ENCODE measurements at regions not wholly inside any gene's neighbourhood (a gene's known extent, or its start where the extent isn't known, plus 50 kb on each side); places are given as distances from the start of the nearest gene placed in this dataset.

- TF ChIP-seq ZFX (IDR thresholded peaks at IDR 0.05; ENCODE audit: borderline replicate concordance) (no peak), CTCF (IDR thresholded peaks at IDR 0.05) (no peak)
- H3K27ac ChIP-seq = no peak overlapping the region
These were observed 413.7 kb upstream of the CCDC196 start for GRCh38 chr14:66072190-66073084.

- no peak for TF ChIP-seq CTCF (IDR thresholded peaks at IDR 0.05)
- H3K27ac ChIP-seq = no peak overlapping the region
These were observed 411.6 kb upstream of the CCDC196 start for GRCh38 chr14:66074537-66074936.

- H3K27ac ChIP-seq = no peak overlapping the region
- TF ChIP-seq CTCF (IDR thresholded peaks at IDR 0.05) (no peak), ZFX (IDR thresholded peaks at IDR 0.05; ENCODE audit: borderline replicate concordance) (no peak)
These were observed 410.0 kb upstream of the CCDC196 start for GRCh38 chr14:66076176-66076575.

- no peak for TF ChIP-seq ZFX (IDR thresholded peaks at IDR 0.05; ENCODE audit: borderline replicate concordance)
- no peak for TF ChIP-seq CTCF (IDR thresholded peaks at IDR 0.05)
- H3K27ac ChIP-seq = no peak overlapping the region
These were observed 408.2 kb upstream of the CCDC196 start for GRCh38 chr14:66078006-66078405.

GRCh38 chr14:66081594-66082376, 404.4 kb upstream of the CCDC196 start:
- H3K27ac ChIP-seq = no peak overlapping the region
- TF ChIP-seq ZFX (IDR thresholded peaks at IDR 0.05; ENCODE audit: borderline replicate concordance) = no peak
- no peak for TF ChIP-seq CTCF (IDR thresholded peaks at IDR 0.05)

- TF ChIP-seq CTCF (IDR thresholded peaks at IDR 0.05) (no peak), ZFX (IDR thresholded peaks at IDR 0.05; ENCODE audit: borderline replicate concordance) (no peak)
- no peak overlapping the region for H3K27ac ChIP-seq
These were observed 400.9 kb upstream of the CCDC196 start for GRCh38 chr14:66085224-66085623.

- H3K27ac ChIP-seq = no peak overlapping the region
These were observed 400.5 kb upstream of the CCDC196 start for GRCh38 chr14:66085665-66086064.

More at GRCh38 chr14:66085665-66086064, 400.5 kb upstream of the CCDC196 start:
- no peak for TF ChIP-seq CTCF (IDR thresholded peaks at IDR 0.05)
- no peak for TF ChIP-seq ZFX (IDR thresholded peaks at IDR 0.05; ENCODE audit: borderline replicate concordance)

All from 22Rv1 (cell line).